HEK293T (cell line): ENCODE measurements at regions not wholly inside any gene's neighbourhood (a gene's known extent, or its start where the extent isn't known, plus 50 kb on each side); places are given as distances from the start of the nearest gene placed in this dataset.
"Not testable (repeated sequence)": the region's sequence is repeated elsewhere in the genome, so short reads cannot be mapped to it uniquely, and the experiment has no call there.

Experiments used
- CTCF ChIA-PET: fragments of 350-600 bp; formaldehyde crosslinking; extraction: SDS; loops from one replicate; lab custom pipeline; 2021; ENCODE audit warnings: antibody characterized with exemption, inconsistent platforms; lab: Yijun Ruan, JAX
- POLR2A ChIA-PET: fragments of 350-600 bp; formaldehyde crosslinking; extraction: SDS; loops from one replicate; lab custom pipeline; 2020; ENCODE audit warnings: antibody characterized with exemption, inconsistent platforms; lab: Yijun Ruan, JAX
- DNase-seq: peaks from one replicate; pipeline ENCODE4 v3.0.0; 2012; ENCODE audit warnings: mixed read lengths; ENCODE audit errors: extremely low spot score
- ARNT ChIP-seq: fragments of 450-650 bp; IDR thresholded peaks from 2 replicates; pipeline ENCODE4 v1.6.1; 2017; ENCODE audit warnings: mild to moderate bottlenecking
- BHLHE40 ChIP-seq: fragments of 450-650 bp; IDR thresholded peaks from 2 replicates; pipeline ENCODE4 v1.6.1; 2016; ENCODE audit warnings: mild to moderate bottlenecking, moderate library complexity, borderline replicate concordance
- CTBP1 ChIP-seq: fragments of 450-650 bp; IDR thresholded peaks from 2 replicates; pipeline ENCODE4 v1.6.1; 2016; ENCODE audit warnings: borderline replicate concordance
- ELF4 ChIP-seq: fragments of 450-650 bp; IDR thresholded peaks from 2 replicates; pipeline ENCODE4 v1.6.1; 2017; ENCODE audit warnings: antibody characterized with exemption
- FOXA1 ChIP-seq: fragments of 450-650 bp; IDR thresholded peaks from 2 replicates; pipeline ENCODE4 v1.6.1; 2016; ENCODE audit warnings: mild to moderate bottlenecking
- FOXK2 ChIP-seq: fragments of 450-650 bp; IDR thresholded peaks from 2 replicates; pipeline ENCODE4 v1.6.1; 2016; ENCODE audit warnings: mild to moderate bottlenecking
- FOXM1 ChIP-seq: fragments of 450-650 bp; IDR thresholded peaks from 2 replicates; pipeline ENCODE4 v1.6.1; 2017; ENCODE audit warnings: mild to moderate bottlenecking, borderline replicate concordance
- HDGF ChIP-seq: fragments of 450-650 bp; IDR thresholded peaks from 2 replicates; pipeline ENCODE4 v1.6.1; 2017; ENCODE audit warnings: antibody characterized with exemption, borderline replicate concordance
- L3MBTL2 ChIP-seq: fragments of 450-650 bp; conservative IDR thresholded peaks from 2 replicates; pipeline ENCODE4 v1.6.1; 2016; ENCODE audit warnings: mild to moderate bottlenecking
- LEF1 ChIP-seq: fragments of 450-650 bp; IDR thresholded peaks from 2 replicates; pipeline ENCODE4 v1.6.1; 2017; ENCODE audit warnings: mild to moderate bottlenecking, borderline replicate concordance
- NFRKB ChIP-seq: fragments of 450-650 bp; IDR thresholded peaks from 2 replicates; pipeline ENCODE4 v1.6.1; 2016; ENCODE audit warnings: mild to moderate bottlenecking, moderate library complexity
- SP1 ChIP-seq: fragments of 450-650 bp; IDR thresholded peaks from 2 replicates; pipeline ENCODE4 v1.6.1; 2017
- SUZ12 ChIP-seq: fragments of 450-650 bp; IDR thresholded peaks from 2 replicates; pipeline ENCODE4 v1.6.1; 2016; ENCODE audit warnings: mild to moderate bottlenecking
- TARDBP ChIP-seq: fragments of 450-650 bp; IDR thresholded peaks from 2 replicates; pipeline ENCODE4 v1.6.1; 2016
- ZNF384 ChIP-seq: fragments of 450-650 bp; IDR thresholded peaks from 2 replicates; pipeline ENCODE4 v1.6.1; 2016
- TF ChIP-seq, protein P1 (sequence below): fragments of 450-650 bp; IDR thresholded peaks from 2 replicates; pipeline ENCODE4 v1.6.1; 2016

DNA sequence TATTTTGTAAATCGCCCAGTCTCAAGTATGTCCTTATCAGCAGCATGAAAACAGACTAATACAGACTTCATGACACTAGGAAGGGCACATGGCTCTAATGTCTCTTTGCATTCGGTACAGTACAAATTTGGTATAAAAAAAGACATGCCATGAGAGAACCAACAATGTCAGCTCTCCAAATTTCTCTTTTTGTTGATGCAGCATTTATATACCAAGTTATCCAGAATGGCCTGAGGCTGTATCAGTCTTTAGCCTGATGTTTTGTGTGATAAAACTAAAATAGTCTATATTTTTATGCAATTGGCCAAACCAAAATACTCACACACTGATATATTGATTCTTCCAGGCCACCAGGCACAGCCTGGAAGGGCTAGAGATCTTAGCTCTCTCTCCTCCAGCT lies 124.3 kb upstream of the SAMSN1 start:
- ChIA-PET CTCF (no interaction called here), POLR2A (no interaction called here)
- no peak for TF ChIP-seq SUZ12
- no peak for TF ChIP-seq FOXA1
- no peak for TF ChIP-seq TARDBP
- TF ChIP-seq, protein P1, sequence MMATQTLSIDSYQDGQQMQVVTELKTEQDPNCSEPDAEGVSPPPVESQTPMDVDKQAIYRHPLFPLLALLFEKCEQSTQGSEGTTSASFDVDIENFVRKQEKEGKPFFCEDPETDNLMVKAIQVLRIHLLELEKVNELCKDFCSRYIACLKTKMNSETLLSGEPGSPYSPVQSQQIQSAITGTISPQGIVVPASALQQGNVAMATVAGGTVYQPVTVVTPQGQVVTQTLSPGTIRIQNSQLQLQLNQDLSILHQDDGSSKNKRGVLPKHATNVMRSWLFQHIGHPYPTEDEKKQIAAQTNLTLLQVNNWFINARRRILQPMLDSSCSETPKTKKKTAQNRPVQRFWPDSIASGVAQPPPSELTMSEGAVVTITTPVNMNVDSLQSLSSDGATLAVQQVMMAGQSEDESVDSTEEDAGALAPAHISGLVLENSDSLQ: no peak
- no peak for TF ChIP-seq ELF4
- no peak for TF ChIP-seq NFRKB
- no peak for TF ChIP-seq L3MBTL2
- no peak for TF ChIP-seq FOXM1
- DNase-seq: no peak

DNA sequence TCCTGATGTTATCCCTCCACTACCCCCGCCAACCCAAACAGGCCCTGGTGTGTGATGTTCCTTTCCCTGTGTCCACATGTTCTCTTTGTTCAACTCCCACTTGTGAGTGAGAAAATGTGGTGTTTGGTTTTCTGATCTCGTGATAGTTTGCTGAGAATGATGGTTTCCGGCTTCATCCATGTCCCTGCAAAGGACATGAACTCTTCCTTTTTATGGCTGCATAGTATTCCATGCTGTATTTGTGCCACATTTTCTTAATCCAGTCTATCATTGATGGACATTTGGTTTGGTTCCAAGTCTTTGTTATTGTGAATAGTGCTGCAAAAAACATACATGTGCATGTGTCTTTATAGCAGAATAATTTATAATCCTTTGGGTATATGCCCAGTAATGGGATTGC lies 123.0 kb upstream of the SAMSN1 start:
- POLR2A ChIA-PET, DNase-seq, CTCF ChIA-PET: not testable (repeated sequence)

DNA sequence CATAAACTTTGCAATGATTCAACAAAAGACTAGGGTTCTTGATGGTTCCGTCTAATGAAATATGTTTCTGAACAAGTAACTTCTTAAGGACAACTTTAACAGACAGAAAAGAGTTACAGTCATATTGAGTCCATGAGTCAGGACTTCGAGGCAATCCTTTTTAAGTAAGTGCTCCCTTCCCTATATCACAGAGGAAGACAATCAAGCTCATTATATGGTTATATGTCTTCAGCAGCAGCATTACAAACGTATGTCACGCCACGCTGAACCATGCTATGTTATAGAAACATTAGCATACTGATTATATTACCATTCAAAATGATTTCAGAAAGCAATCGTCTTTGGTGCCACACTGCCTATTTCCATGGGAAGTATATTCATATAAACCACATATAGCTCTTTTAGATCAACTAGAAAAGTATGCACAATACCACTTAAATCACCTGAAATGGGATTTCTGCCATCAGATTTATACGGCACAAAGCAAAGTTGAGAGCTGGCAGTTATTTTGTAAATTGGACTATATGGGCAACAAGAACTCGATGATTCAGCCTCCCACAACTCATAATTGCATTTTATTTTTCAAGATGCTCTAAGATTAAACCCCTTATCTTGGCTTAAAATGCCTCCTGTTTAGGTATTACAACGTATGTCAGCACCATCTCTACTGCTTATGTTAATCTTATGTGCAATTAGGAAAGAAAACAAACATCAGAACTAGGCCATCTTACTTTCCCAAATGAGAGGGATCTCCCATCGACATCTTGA lies 111.3 kb upstream of the SAMSN1 start:
- ChIA-PET CTCF (no interaction called here), POLR2A (no interaction called here)
- DNase-seq: no peak
- no peak for TF ChIP-seq FOXA1
- no peak for TF ChIP-seq ARNT
- TF ChIP-seq NFRKB: no peak
- no peak for TF ChIP-seq ZNF384
- TF ChIP-seq ELF4: no peak
- no peak for TF ChIP-seq SP1
- no peak for TF ChIP-seq HDGF
- TF ChIP-seq SUZ12: no peak
- no peak for TF ChIP-seq FOXM1
- TF ChIP-seq FOXK2: no peak
- no peak for TF ChIP-seq TARDBP
- TF ChIP-seq CTBP1: no peak
- no peak for TF ChIP-seq LEF1

DNA sequence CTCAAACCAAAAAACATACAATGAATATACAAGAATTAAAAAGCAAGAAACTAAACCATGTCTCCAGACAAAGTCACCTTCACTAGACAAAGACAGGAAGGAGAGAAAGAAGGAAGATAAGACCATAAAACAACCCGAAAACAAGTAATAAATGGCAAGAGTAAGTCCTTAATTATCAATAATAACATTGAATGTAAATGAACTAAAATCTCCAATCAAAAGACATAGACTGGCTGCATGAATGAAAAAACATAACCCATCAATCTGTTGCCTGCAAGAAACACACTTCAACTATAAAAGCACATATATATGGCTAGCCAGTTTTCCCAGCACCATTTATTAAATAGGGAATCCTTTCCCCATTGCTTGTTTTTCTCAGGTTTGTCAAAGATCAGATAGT lies 100.8 kb upstream of the SAMSN1 start:
- POLR2A ChIA-PET: no interaction called here
- no peak for TF ChIP-seq FOXM1
- TF ChIP-seq ARNT: no peak
- TF ChIP-seq SUZ12: no peak
- TF ChIP-seq BHLHE40: no peak
- TF ChIP-seq, protein P1: no peak
- no peak for TF ChIP-seq ELF4
- TF ChIP-seq CTBP1: no peak
- no peak for TF ChIP-seq SP1
- TF ChIP-seq L3MBTL2: no peak
- TF ChIP-seq FOXA1: no peak
- no peak for TF ChIP-seq FOXK2
- no peak for TF ChIP-seq HDGF
- TF ChIP-seq NFRKB: no peak
- TF ChIP-seq ZNF384: no peak
- DNase-seq: no peak
- CTCF ChIA-PET: no interaction called here

DNA sequence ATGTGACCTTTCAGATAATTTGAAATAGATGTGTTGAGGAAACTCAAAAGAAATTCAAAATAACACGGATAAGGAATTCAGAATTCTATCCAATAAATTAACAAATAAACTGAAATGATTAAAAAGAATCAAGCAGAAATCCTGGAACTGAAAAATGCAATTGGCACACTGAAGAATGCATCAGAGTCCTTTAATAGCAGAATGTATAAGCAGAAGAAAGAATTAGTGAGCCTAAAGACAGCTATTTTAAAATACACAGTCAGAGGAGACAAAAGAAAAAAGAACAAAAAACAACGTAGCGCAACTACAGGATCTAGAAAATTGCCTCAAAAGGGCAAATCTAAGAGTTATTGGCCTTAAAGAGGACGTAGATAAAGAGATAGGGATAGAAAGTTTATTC lies 99.6 kb upstream of the SAMSN1 start:
- ChIA-PET POLR2A (no interaction called here), CTCF (no interaction called here)
- DNase-seq: no peak
- TF ChIP-seq FOXK2 (no peak), FOXA1 (no peak), ARNT (no peak)

DNA sequence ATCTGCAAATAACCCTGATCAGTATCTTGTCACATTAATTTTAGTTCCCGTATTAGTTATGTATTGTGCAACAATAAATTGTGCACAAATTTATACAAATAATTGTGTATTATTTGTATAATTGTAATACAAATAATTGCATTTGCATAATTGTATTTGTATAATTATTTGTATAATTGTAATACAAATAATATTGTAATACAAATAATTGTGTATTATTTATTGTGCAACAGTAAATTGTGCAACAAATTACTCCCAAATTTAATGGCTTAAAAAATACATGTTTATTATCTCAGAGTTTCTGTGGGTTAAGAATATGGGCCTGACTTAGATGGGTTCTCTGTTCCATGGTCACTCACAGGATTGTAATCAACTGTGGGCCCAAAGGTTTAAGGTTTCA lies 86.2 kb upstream of the SAMSN1 start:
- no peak for TF ChIP-seq ZNF384
- TF ChIP-seq, protein P1: no peak
- no peak for TF ChIP-seq CTBP1
- TF ChIP-seq HDGF: no peak
- TF ChIP-seq TARDBP: no peak
- no peak for TF ChIP-seq BHLHE40
- no peak for TF ChIP-seq LEF1
- TF ChIP-seq FOXK2: no peak
- no peak for TF ChIP-seq FOXA1
- TF ChIP-seq ELF4: no peak
- no peak for TF ChIP-seq FOXM1
- TF ChIP-seq SUZ12: no peak
- no peak for TF ChIP-seq L3MBTL2
- no peak for TF ChIP-seq NFRKB
- no peak for TF ChIP-seq SP1
- TF ChIP-seq ARNT: no peak
- ChIA-PET POLR2A (no interaction called here), CTCF (no interaction called here)
- no peak for DNase-seq

DNA sequence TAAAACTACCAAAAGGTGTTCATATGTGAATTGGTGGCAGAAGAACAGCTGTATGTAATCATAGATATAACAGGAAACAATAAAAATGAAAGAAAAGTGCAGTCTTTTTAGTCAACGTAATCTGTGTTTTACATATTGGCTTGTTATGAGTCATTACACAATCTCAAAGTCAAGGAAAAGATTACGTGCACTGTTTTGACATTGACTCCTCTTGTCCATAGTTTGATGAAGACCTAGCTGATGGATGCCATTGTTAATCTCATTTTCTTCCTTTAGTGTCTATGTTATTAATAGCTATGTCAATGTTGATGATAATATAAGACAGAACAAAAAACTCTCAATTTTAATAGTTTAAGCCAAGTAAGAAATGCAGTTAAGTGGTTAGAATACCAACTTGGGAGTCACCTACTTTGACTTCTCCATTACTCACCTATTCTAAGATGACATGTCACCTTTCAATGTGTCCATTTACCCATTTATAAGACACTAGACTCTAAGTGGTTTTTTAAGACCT lies 84.5 kb upstream of the SAMSN1 start:
- TF ChIP-seq ZNF384 (no peak), ELF4 (no peak), CTBP1 (no peak), SP1 (no peak), FOXK2 (no peak), FOXA1 (no peak), LEF1 (no peak), TARDBP (no peak), BHLHE40 (no peak), HDGF (no peak), NFRKB (no peak), SUZ12 (no peak), ARNT (no peak), FOXM1 (no peak), L3MBTL2 (no peak)
- TF ChIP-seq, protein P1: no peak
- POLR2A ChIA-PET: no interaction called here
- no peak for DNase-seq
- CTCF ChIA-PET: no interaction called here
